SK-N-SH treated with all-trans-retinoic acid at 6 μM for 48 hours (cell line): ENCODE measurements at regions not wholly inside any gene's neighbourhood (a gene's known extent, or its start where the extent isn't known, plus 50 kb on each side); places are given as distances from the start of the nearest gene placed in this dataset.
A peak's percentile ranks its signal among the peaks of the same experiment; 100 is the strongest.

Experiments
- ATAC-seq: fragments of 200-7000 bp; cut with Tn5 transposase; 3 replicates; pipeline ENCODE4 v1.9.1; 2020; ENCODE audit warnings: mild to moderate bottlenecking, moderate library complexity
- ARNTL ChIP-seq: fragments of 450-650 bp; formaldehyde crosslinking; IDR thresholded peaks from 2 replicates; pipeline ENCODE4 v1.5.0; 2020; ENCODE audit warnings: low read depth, mild to moderate bottlenecking, moderate library complexity, borderline replicate concordance
- BACH2 ChIP-seq: fragments of 250-450 bp; sonication (Bioruptor Pico); IDR thresholded peaks from 2 replicates; pipeline ENCODE4 v1.9.0; 2021; ENCODE audit warnings: mild to moderate bottlenecking, borderline replicate concordance
- CREB5 ChIP-seq: fragments of 250-450 bp; sonication (Bioruptor Pico); IDR thresholded peaks from 2 replicates; pipeline ENCODE4 v1.5.1; 2020; ENCODE audit warnings: low read depth, mild to moderate bottlenecking, moderate library complexity
- CSDC2 ChIP-seq: fragments of 250-450 bp; sonication (Bioruptor Pico); IDR thresholded peaks from 2 replicates; pipeline ENCODE4 v1.5.0; 2020; ENCODE audit warnings: mild to moderate bottlenecking, moderate library complexity
- GLIS3 ChIP-seq: fragments of 250-450 bp; sonication (Bioruptor Pico); IDR thresholded peaks from 2 replicates; pipeline ENCODE4 v1.5.0; 2020; ENCODE audit warnings: mild to moderate bottlenecking, moderate library complexity
- ISL1 ChIP-seq: fragments of 250-450 bp; sonication (Bioruptor Pico); IDR thresholded peaks from 2 replicates; pipeline ENCODE4 v2.1.2; 2022; ENCODE audit warnings: mild to moderate bottlenecking, moderate library complexity
- OSR1 ChIP-seq: fragments of 250-450 bp; sonication (Bioruptor Pico); IDR thresholded peaks from 2 replicates; pipeline ENCODE4 v1.8.0; 2022; ENCODE audit warnings: moderate library complexity, mild to moderate bottlenecking, inconsistent platforms
- PATZ1 ChIP-seq: fragments of 250-450 bp; sonication (Bioruptor Pico); IDR thresholded peaks from 2 replicates; pipeline ENCODE4 v1.8.0; 2020; ENCODE audit warnings: mild to moderate bottlenecking, moderate library complexity, borderline replicate concordance
- POU6F1 ChIP-seq: fragments of 250-450 bp; sonication (Bioruptor Pico); IDR thresholded peaks from 2 replicates; pipeline ENCODE4 v1.8.0; 2021; ENCODE audit warnings: low read depth, mild to moderate bottlenecking, moderate library complexity, borderline replicate concordance
- PPARA ChIP-seq: fragments of 250-450 bp; sonication (Bioruptor Pico); IDR thresholded peaks from 2 replicates; pipeline ENCODE4 v1.5.0; 2020; ENCODE audit warnings: mild to moderate bottlenecking, borderline replicate concordance
- RARB ChIP-seq: fragments of 250-450 bp; sonication (Bioruptor Pico); IDR thresholded peaks from 2 replicates; pipeline ENCODE4 v1.8.0; 2021; ENCODE audit warnings: mild to moderate bottlenecking, moderate library complexity
- SNAI2 ChIP-seq: fragments of 250-450 bp; sonication (Bioruptor Pico); IDR thresholded peaks from 2 replicates; pipeline ENCODE4 v1.5.0; 2020; ENCODE audit warnings: mild to moderate bottlenecking, moderate library complexity
- TCF4 ChIP-seq: fragments of 250-450 bp; sonication (Bioruptor Pico); IDR thresholded peaks from 2 replicates; pipeline ENCODE4 v1.8.0; 2021; ENCODE audit warnings: mild to moderate bottlenecking, moderate library complexity, borderline replicate concordance
- TOX ChIP-seq: fragments of 250-450 bp; sonication (Bioruptor Pico); IDR thresholded peaks from 2 replicates; pipeline ENCODE4 v1.8.0; 2021; ENCODE audit warnings: mild to moderate bottlenecking, moderate library complexity, borderline replicate concordance
- TSHZ2 ChIP-seq: fragments of 250-450 bp; sonication (Bioruptor Pico); IDR thresholded peaks from 2 replicates; pipeline ENCODE4 v1.5.0; 2020; ENCODE audit warnings: mild to moderate bottlenecking, moderate library complexity
- ZC3H10 ChIP-seq: fragments of 250-450 bp; sonication (Bioruptor Pico); IDR thresholded peaks from 2 replicates; pipeline ENCODE4 v1.5.1; 2021; ENCODE audit warnings: mild to moderate bottlenecking, moderate library complexity
- ZFP3 ChIP-seq: fragments of 250-450 bp; sonication (Bioruptor Pico); IDR thresholded peaks from 2 replicates; pipeline ENCODE4 v1.5.0; 2020; ENCODE audit warnings: mild to moderate bottlenecking, moderate library complexity
- ZFP30 ChIP-seq: fragments of 450-650 bp; formaldehyde crosslinking; IDR thresholded peaks from 2 replicates; pipeline ENCODE4 v1.5.0; 2022; ENCODE audit warnings: mild to moderate bottlenecking, moderate library complexity
- ZNF70 ChIP-seq: fragments of 450-650 bp; formaldehyde crosslinking; IDR thresholded peaks from 2 replicates; pipeline ENCODE4 v1.5.0; 2020; ENCODE audit warnings: mild to moderate bottlenecking, moderate library complexity
- ZNF8 ChIP-seq: fragments of 450-650 bp; formaldehyde crosslinking; IDR thresholded peaks from 2 replicates; pipeline ENCODE4 v1.5.0; 2020; ENCODE audit warnings: mild to moderate bottlenecking, moderate library complexity

GRCh38 chr6:100177956-100178355 lies 183.9 kb upstream of the MCHR2 start (continued):
- TF ChIP-seq TSHZ2: no peak
- no peak for TF ChIP-seq RARB (CRISPR knock-in tag)

- TF ChIP-seq SNAI2 (CRISPR knock-in tag) (no peak), TOX (CRISPR knock-in tag) (no peak), ZC3H10 (no peak), TCF4 (CRISPR knock-in tag) (no peak), CSDC2 (CRISPR knock-in tag) (no peak), PATZ1 (CRISPR knock-in tag) (no peak), ZFP30 (CRISPR knock-in tag) (no peak), TSHZ2 (no peak), ZNF70 (CRISPR knock-in tag) (no peak), BACH2 (CRISPR knock-in tag) (no peak), CREB5 (CRISPR knock-in tag) (no peak), ZFP3 (CRISPR knock-in tag) (no peak), ISL1 (CRISPR knock-in tag) (no peak), POU6F1 (CRISPR knock-in tag) (no peak), ZNF8 (CRISPR knock-in tag) (no peak), GLIS3 (CRISPR knock-in tag) (no peak), ARNTL (no peak), PPARA (CRISPR knock-in tag) (no peak), OSR1 (no peak)
- ATAC-seq: peak; percentile 68
These were observed 183.1 kb upstream of the MCHR2 start for GRCh38 chr6:100176951-100177710.
